ENCODE measurements at regions not wholly inside any gene's neighbourhood (a gene's known extent, or its start where the extent isn't known, plus 50 kb on each side); places are given as distances from the start of the nearest gene placed in this dataset.
"Not testable (repeated sequence)": the region's sequence is repeated elsewhere in the genome, so short reads cannot be mapped to it uniquely, and the experiment has no call there.

- no peak overlapping the region for H3K4me3 ChIP-seq (ENCODE audit: low read depth, low read length)
- DNase-seq (ENCODE audit: low read depth): no peak
Observed at GRCh38 chr13:37510441-37510840, 88.1 kb downstream of the POSTN start.

GRCh38 chr13:37505531-37505930 is 93.0 kb downstream of the POSTN start:
- no peak for DNase-seq (ENCODE audit: low read depth)
- H3K4me3 ChIP-seq (ENCODE audit: low read depth, low read length): no peak overlapping the region

DNA sequence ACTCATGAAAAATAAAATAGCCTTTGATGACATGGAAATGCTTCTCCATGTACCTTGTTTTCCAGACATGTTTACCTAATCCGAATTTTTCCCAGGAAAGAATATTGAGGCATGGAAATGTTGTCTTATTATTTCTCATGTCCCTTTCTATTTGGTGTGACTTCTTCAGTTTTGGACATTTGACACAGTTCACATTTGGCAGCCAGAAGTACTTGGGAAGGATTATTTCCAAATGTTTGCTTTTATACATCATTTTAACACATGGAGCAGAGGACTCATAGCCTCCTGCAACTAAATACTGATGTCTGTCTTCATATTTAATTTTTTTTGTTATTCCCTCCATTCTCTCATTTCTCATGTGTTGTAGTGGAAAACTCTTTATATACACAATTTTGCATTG is 94.3 kb downstream of the POSTN start:
- DNase-seq (ENCODE audit: low read depth): no peak
- no peak overlapping the region for H3K4me3 ChIP-seq (ENCODE audit: low read depth, low read length)

DNA sequence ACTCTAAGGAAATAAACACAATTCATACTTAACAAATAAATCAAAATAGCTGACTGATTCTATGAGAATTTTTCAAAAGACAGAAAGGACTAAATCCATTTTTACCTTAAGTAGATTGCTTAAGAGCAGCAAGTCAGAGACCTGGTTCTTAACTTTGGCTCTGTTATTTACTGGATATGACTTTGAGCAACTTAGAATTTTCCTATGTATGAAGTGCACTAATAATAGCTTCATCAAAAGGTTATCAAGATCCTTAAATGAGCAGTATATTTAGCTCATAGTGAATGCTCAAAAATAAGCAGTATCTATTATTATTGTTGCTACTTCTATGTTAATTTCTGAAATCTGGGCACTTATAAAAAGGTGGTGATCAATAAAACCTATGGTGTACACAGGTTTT is 95.3 kb downstream of the POSTN start:
- no peak for DNase-seq (ENCODE audit: low read depth)
- H3K4me3 ChIP-seq (ENCODE audit: low read depth, low read length): no peak overlapping the region

DNA sequence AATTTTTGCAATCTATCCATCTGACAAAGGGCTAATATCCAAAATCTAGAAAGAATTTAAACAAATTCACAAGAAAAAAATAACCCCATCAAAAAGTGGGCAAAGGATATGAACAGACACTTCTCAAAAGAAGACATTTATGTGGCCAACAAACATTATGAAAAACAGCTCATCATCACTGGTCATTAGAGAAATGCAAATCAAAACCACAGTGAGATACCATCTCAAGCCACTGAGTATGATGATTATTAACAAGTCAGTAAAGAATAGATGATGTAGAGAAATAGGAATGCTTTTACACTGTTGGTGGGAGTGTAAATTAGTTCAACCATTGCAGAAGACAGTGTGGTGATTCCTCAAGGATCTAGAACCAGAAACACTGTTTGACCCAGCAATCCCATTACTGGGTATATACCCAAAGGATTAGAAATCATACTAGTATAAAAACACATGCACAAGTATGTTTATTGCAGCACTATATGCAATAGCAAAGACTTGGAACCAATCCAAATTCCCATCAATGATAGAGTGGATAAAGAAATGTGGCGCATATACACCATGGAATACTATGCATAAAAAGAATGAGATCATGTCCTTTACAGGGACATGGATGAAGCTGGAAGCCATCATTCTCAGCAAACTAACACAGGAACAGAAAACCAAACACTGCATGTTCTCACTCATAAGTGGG is 96.1 kb downstream of the POSTN start:
- not testable (repeated sequence) for DNase-seq (ENCODE audit: low read depth); H3K4me3 ChIP-seq (ENCODE audit: low read depth, low read length)

GRCh38 chr13:37501187-37501586 is 97.4 kb downstream of the POSTN start:
- DNase-seq (ENCODE audit: low read depth): no peak
- H3K4me3 ChIP-seq (ENCODE audit: low read depth, low read length): no peak overlapping the region

- DNase-seq (ENCODE audit: low read depth): no peak
- H3K4me3 ChIP-seq (ENCODE audit: low read depth, low read length): no peak overlapping the region
Observed at GRCh38 chr13:37495046-37495445, 103.5 kb downstream of the POSTN start.

DNA sequence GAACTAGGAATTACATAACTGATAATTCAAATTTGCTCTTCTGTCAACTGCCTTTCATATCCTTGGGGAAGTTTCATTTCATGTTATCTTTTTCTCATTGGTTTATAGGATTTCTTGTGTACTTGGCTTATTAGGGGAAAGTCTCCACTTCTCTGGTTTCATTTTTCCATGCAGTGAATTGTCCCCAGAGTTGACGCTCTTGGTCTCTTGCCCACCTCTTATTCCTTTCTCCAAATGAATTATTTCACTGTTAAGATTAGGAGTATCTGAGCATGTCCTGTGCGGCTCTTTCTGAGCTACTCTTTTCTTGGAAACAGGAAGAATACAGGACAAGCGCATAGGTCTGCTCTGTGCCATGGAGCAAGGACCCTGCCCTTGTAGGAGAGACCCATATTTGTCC is 104.8 kb downstream of the POSTN start:
- no peak overlapping the region for H3K4me3 ChIP-seq (ENCODE audit: low read depth, low read length)
- no peak for DNase-seq (ENCODE audit: low read depth)

DNA sequence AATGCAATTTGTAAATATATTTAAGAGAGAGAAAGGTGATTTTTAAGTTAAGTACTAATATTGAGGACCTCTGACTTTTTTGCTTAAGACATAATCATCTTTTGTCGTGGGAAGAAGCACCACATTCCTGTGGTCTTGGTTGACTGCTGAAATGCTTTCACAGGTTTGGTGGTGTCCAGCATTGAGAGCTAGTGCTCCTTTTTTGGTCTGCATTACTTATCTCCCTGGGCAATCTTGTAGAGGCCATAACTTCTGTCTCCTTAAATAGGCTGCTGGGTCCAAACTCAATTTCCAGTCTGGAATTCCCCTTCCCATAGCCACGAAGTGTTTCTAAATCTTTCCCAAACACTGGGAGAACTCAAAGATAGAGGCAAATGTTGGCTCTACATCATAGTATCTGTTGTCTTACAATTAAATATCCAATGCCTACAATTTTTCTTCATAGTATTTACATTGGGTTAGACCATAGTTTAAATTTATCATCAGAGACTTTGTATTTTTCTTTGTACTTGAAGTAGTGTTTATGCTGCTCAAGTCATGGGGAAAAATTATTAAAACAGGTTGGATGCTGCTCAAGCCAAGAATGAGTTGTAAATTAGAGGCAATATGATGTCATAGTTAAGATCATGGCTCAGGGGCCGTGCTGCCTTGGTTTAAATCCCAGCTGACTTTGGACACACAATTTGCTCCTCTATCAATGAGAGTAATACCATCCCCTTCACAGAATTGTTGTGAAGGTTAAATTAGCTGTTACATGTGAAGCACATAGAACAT is 105.6 kb downstream of the POSTN start:
- no peak overlapping the region for H3K4me3 ChIP-seq (ENCODE audit: low read depth, low read length)
- DNase-seq (ENCODE audit: low read depth): peak; percentile 85

- no peak for DNase-seq (ENCODE audit: low read depth)
- H3K4me3 ChIP-seq (ENCODE audit: low read depth, low read length): no peak overlapping the region
Observed at GRCh38 chr13:37492075-37492474, 106.5 kb downstream of the POSTN start.

DNA sequence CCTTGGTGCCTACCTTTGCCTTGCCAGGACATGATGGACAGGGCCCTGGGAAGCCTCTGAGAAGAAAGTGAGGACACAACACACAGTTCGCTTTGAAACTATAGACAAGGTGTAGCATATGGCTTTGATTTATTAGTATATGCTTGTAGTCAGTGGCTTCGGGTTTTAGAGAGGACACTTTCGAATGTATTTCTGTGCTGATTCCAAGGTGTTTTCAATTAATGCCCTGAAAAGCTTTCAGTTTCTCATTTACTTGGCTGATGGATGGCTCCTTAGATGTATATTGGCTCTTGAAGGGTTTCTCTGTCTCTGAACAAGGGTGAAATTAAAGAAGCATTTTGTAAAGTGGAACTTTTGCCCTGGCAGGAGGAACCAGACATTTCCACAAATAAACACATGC is 106.9 kb downstream of the POSTN start:
- no peak for DNase-seq (ENCODE audit: low read depth)
- H3K4me3 ChIP-seq (ENCODE audit: low read depth, low read length): no peak overlapping the region

GRCh38 chr13:37490176-37490779 is 108.3 kb downstream of the POSTN start:
- DNase-seq (ENCODE audit: low read depth): no peak
- H3K4me3 ChIP-seq (ENCODE audit: low read depth, low read length): no peak overlapping the region

- no peak overlapping the region for H3K4me3 ChIP-seq (ENCODE audit: low read depth, low read length)
- DNase-seq (ENCODE audit: low read depth): no peak
Observed at GRCh38 chr13:37488726-37489125, 109.8 kb downstream of the POSTN start.

- DNase-seq (ENCODE audit: low read depth): no peak
- no peak overlapping the region for H3K4me3 ChIP-seq (ENCODE audit: low read depth, low read length)
Observed at GRCh38 chr13:37486171-37486681, 112.3 kb downstream of the POSTN start.

DNA sequence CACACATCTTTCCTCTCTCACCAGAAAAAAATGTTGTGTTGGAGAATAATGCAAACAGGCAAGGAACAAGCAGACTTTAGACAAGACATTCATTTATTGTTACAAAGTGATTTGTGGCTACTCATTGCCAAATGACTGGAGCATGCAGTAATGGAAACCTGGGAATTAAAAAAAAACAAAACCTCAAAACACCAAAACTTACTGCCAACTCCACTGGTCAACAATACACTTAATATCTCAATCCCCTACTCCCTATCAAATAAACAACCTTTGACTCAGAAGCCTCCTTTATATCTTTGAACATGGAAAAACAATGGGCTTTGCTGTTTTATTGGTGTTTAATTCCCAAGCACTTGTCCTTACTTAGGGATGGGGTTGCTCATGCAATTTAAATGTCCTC is 112.8 kb downstream of the POSTN start:
- DNase-seq (ENCODE audit: low read depth): no peak
- H3K4me3 ChIP-seq (ENCODE audit: low read depth, low read length): no peak overlapping the region

DNA sequence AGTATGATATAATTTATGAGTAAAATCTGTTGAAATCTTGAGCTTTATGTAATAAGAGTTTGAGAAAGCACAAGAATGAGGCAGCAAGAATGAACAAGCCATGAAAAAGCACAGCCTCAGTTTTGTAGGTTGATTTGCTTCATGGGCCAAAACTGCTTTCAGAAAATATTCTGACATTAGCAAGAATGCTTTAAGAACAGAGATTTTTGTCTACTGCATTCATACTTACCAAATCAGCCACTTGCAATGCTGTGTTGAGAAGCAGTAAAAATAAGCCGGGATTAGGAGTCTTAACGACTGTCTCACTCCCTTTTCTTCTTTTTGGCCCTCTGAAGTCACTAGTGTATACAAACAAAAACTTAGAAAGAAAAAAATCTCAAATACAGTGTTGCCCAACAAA is 114.5 kb downstream of the POSTN start:
- no peak overlapping the region for H3K4me3 ChIP-seq (ENCODE audit: low read depth, low read length)

GRCh38 chr13:37482331-37482730 is 116.2 kb downstream of the POSTN start:
- no peak for DNase-seq (ENCODE audit: low read depth)
- H3K4me3 ChIP-seq (ENCODE audit: low read depth, low read length): no peak overlapping the region

More for the DNA sequence above, 114.5 kb downstream of the POSTN start:
- no peak for DNase-seq (ENCODE audit: low read depth)

GRCh38 chr13:37481885-37482227 is 116.7 kb downstream of the POSTN start:
- DNase-seq (ENCODE audit: low read depth): no peak
- no peak overlapping the region for H3K4me3 ChIP-seq (ENCODE audit: low read depth, low read length)

- H3K4me3 ChIP-seq (ENCODE audit: low read depth, low read length): no peak overlapping the region
- DNase-seq (ENCODE audit: low read depth): peak; percentile 67
Observed at GRCh38 chr13:37481011-37481884, 117.3 kb downstream of the POSTN start.

GRCh38 chr13:37479916-37480315 is 118.7 kb downstream of the POSTN start:
- no peak overlapping the region for H3K4me3 ChIP-seq (ENCODE audit: low read depth, low read length)
- DNase-seq (ENCODE audit: low read depth): no peak
